Smooth muscle cell (in vitro differentiated cells): ENCODE measurements at regions not wholly inside any gene's neighbourhood (a gene's known extent, or its start where the extent isn't known, plus 50 kb on each side); places are given as distances from the start of the nearest gene placed in this dataset.

Experiments
- DNase-seq: peaks from one replicate; lab custom pipeline; 2025; ENCODE audit not compliant: unreplicated experiment; lab: John Stamatoyannopoulos, UW
- H2AFZ ChIP-seq: fragments of 200-600 bp; sonication (generic); 2 replicates; pipeline ENCODE4 v1.6.0; 2016; ENCODE audit warnings: antibody characterized with exemption, low read depth, mild to moderate bottlenecking
- H3F3A ChIP-seq: fragments of 200-600 bp; sonication (generic); 2 replicates; pipeline ENCODE4 v1.6.0; 2017; ENCODE audit warnings: antibody characterized with exemption, low read depth
- H3K27ac ChIP-seq: fragments of 200-600 bp; sonication (generic); 2 replicates; pipeline ENCODE4 v1.5.1; 2016; ENCODE audit warnings: low read depth, mild to moderate bottlenecking
- H3K27me3 ChIP-seq: fragments of 200-600 bp; sonication (generic); 2 replicates; pipeline ENCODE4 v1.6.1; 2016; ENCODE audit warnings: low read depth, mild to moderate bottlenecking
- H3K36me3 ChIP-seq: fragments of 200-600 bp; sonication (generic); 2 replicates; pipeline ENCODE4 v1.5.1; 2016; ENCODE audit warnings: low read depth
- H3K4me1 ChIP-seq: fragments of 200-600 bp; sonication (generic); 2 replicates; pipeline ENCODE4 v1.5.1; 2016; ENCODE audit warnings: low read depth
- H3K4me2 ChIP-seq: fragments of 200-600 bp; sonication (generic); 2 replicates; pipeline ENCODE4 v1.6.0; 2016; ENCODE audit warnings: mild to moderate bottlenecking
- H3K4me3 ChIP-seq: fragments of 200-600 bp; sonication (generic); 2 replicates; pipeline ENCODE4 v1.5.1; 2016; ENCODE audit warnings: mild to moderate bottlenecking
- H3K79me2 ChIP-seq: fragments of 200-600 bp; sonication (generic); 2 replicates; pipeline ENCODE4 v1.6.0; 2016; ENCODE audit warnings: low read depth, mild to moderate bottlenecking
- H3K9ac ChIP-seq: fragments of 200-600 bp; sonication (generic); 2 replicates; pipeline ENCODE4 v1.6.0; 2016; ENCODE audit warnings: low read depth
- H3K9me3 ChIP-seq: fragments of 200-600 bp; sonication (generic); replicated peaks from 2 replicates; pipeline ENCODE4 v1.5.1; 2016; ENCODE audit warnings: low read depth
- H4K20me1 ChIP-seq: fragments of 200-600 bp; sonication (generic); 2 replicates; pipeline ENCODE4 v1.6.0; 2016; ENCODE audit warnings: low read depth
- CTCF ChIP-seq: fragments of 200-600 bp; sonication (generic); IDR thresholded peaks from 2 replicates; pipeline ENCODE4 v1.5.1; 2017; ENCODE audit warnings: borderline replicate concordance, mild to moderate bottlenecking, antibody characterized with exemption; ENCODE audit not compliant: insufficient read depth, poor library complexity, severe bottlenecking
- WGBS: methylation state at CpG from one replicate; pipeline ENCODE4 v1.1.7; 2016; ENCODE audit warnings: low lambda C conversion rate; 5-methylcytosine and 5-hydroxymethylcytosine counted together

- H3K4me1 ChIP-seq = no peaks in the 10 kb centered on the region
- 82% methylated on average over 10 of the region's 10 CpGs for WGBS
- H3K79me2 ChIP-seq = no peaks in the 10 kb centered on the region
- H4K20me1 ChIP-seq = no peaks in the 10 kb centered on the region
- DNase-seq = no peak
- H2AFZ ChIP-seq = no peak overlapping the region
- H3K36me3 ChIP-seq = no peaks in the 10 kb centered on the region
- H3K27me3 ChIP-seq = no peaks in the 10 kb centered on the region
- no peak for TF ChIP-seq CTCF
- H3K9ac ChIP-seq = no peak overlapping the region
- H3K4me3 ChIP-seq = no peak overlapping the region
- no peaks in the 10 kb centered on the region for H3K9me3 ChIP-seq
- no peak overlapping the region for H3K27ac ChIP-seq
- no peak overlapping the region for H3K4me2 ChIP-seq
- no peaks in the 10 kb centered on the region for H3F3A ChIP-seq
Observed at GRCh38 chr1:60621368-60621851, 461.0 kb upstream of the NFIA start.

GRCh38 chr1:60620087-60620486 lies 462.3 kb upstream of the NFIA start:
- Histone ChIP-seq H3K4me3 (no peak overlapping the region), H4K20me1 (no peaks in the 10 kb centered on the region), H3K4me1 (no peaks in the 10 kb centered on the region), H3K79me2 (no peaks in the 10 kb centered on the region), H2AFZ (no peak overlapping the region), H3K9me3 (no peaks in the 10 kb centered on the region), H3K27ac (no peak overlapping the region), H3K4me2 (no peak overlapping the region), H3K9ac (no peak overlapping the region), H3K27me3 (no peaks in the 10 kb centered on the region), H3F3A (no peaks in the 10 kb centered on the region), H3K36me3 (no peaks in the 10 kb centered on the region)
- WGBS = 86% methylated on average over 7 of the region's 7 CpGs
- no peak for DNase-seq
- TF ChIP-seq CTCF = no peak

GRCh38 chr1:60619581-60619980 lies 462.8 kb upstream of the NFIA start:
- H3K9ac ChIP-seq = no peak overlapping the region
- no peak for TF ChIP-seq CTCF
- DNase-seq = no peak
- H4K20me1 ChIP-seq = no peaks in the 10 kb centered on the region
- no peaks in the 10 kb centered on the region for H3K79me2 ChIP-seq
- no peak overlapping the region for H2AFZ ChIP-seq
- no peak overlapping the region for H3K27ac ChIP-seq
- WGBS = 91% methylated on average over 3 of the region's 3 CpGs
- no peaks in the 10 kb centered on the region for H3K27me3 ChIP-seq
- H3K36me3 ChIP-seq = no peaks in the 10 kb centered on the region
- no peak overlapping the region for H3K4me2 ChIP-seq
- H3K9me3 ChIP-seq = no peaks in the 10 kb centered on the region
- H3K4me1 ChIP-seq = no peaks in the 10 kb centered on the region
- no peaks in the 10 kb centered on the region for H3F3A ChIP-seq
- H3K4me3 ChIP-seq = no peak overlapping the region

- H3K27me3 ChIP-seq = no peaks in the 10 kb centered on the region
- H3K4me2 ChIP-seq = no peak overlapping the region
- H4K20me1 ChIP-seq = no peaks in the 10 kb centered on the region
- H3K27ac ChIP-seq = no peak overlapping the region
- no peaks in the 10 kb centered on the region for H3K36me3 ChIP-seq
- 62% methylated on average over 3 of the region's 3 CpGs for WGBS
- no peak overlapping the region for H3K4me3 ChIP-seq
- no peak overlapping the region for H2AFZ ChIP-seq
- no peaks in the 10 kb centered on the region for H3K4me1 ChIP-seq
- no peak for DNase-seq
- H3K9ac ChIP-seq = no peak overlapping the region
- no peaks in the 10 kb centered on the region for H3K9me3 ChIP-seq
- no peak for TF ChIP-seq CTCF
- no peaks in the 10 kb centered on the region for H3K79me2 ChIP-seq
- no peaks in the 10 kb centered on the region for H3F3A ChIP-seq
Observed at GRCh38 chr1:60615666-60616065, 466.7 kb upstream of the NFIA start.
